OCI-LY3 (cell line): ENCODE measurements at regions not wholly inside any gene's neighbourhood (a gene's known extent, or its start where the extent isn't known, plus 50 kb on each side); places are given as distances from the start of the nearest gene placed in this dataset.

Experiments used
- CTCF ChIP-seq: fragments of 200-600, 300-600 bp; sonication (generic); IDR thresholded peaks from 2 replicates; pipeline ENCODE4 v1.5.1; 2014; ENCODE audit warnings: antibody characterized with exemption, low read length, low read depth
- EZH2phosphoT487 ChIP-seq: fragments of 200-600 bp; shearing (Covaris generic); IDR thresholded peaks from 2 replicates; pipeline ENCODE4 v1.6.1; 2018; ENCODE audit warnings: antibody characterized with exemption, mixed run types, low read depth

- TF ChIP-seq CTCF = no peak
- TF ChIP-seq EZH2phosphoT487 = no peak
Measured at GRCh38 chr12:70101064-70101463, 142.2 kb upstream of the CNOT2 start.
